ENCODE measurements at regions not wholly inside any gene's neighbourhood (a gene's known extent, or its start where the extent isn't known, plus 50 kb on each side); places are given as distances from the start of the nearest gene placed in this dataset.
A peak's percentile ranks its signal among the peaks of the same experiment; 100 is the strongest.
"Not testable (repeated sequence)": the region's sequence is repeated elsewhere in the genome, so short reads cannot be mapped to it uniquely, and the experiment has no call there.

DNA sequence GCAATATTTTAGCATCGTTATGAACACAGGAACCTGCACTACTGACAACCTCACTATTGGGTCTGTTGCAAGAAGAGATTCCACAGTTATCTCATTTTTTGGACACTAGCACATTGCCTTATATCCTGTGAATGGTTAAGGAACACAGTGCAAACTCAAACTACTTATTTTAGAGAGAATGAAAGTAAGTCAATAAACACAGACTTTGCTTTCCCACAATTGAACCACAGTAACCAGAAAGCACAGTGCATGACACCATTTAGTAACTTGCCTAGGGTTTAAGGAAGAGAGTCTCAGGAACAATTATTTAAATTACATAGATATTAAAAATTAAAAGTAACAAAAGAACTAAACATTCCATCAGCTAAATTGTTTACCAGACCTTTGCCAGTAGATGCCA, 468.8 kb downstream of the ZWINT start:
- FAIRE-seq = no peak

DNA sequence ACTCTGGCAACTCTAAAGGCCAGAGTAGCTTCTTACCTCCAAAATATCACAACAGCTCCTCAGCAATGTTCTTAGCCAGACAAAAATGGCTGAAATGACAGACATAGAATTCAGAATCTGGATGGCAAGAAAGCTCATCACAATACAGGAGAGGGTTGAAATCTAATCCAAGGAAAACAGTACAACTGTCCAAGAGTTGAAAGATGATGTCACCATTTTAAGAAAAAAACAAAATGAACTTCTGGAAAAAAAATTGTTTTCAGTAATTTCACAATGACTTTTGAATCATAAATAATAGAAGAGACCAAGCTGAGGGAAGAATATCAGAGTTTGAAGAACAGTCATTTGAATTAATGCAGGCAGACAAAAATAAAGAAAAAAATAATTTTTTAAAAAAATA, 479.5 kb downstream of the ZWINT start:
- FAIRE-seq = no peak

DNA sequence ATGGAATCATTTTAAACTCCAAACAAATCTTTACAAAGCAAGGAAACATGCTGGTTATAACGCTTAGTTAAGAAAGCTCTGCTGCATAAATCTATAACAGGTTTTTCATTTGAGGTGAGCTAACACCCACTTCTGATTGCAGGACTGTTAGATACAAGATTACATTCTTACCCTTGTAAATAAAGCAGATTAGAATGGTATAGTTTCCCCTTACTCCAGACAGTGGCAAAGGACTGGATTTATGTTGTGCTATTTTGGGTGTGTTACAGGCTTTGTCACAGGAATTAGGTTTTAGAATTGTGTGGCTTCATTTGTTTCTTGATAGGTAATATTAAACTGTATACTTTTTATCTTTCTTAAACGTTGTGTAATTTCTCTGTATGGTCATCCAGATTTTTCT, 487.6 kb downstream of the ZWINT start:
- no peak for FAIRE-seq

DNA sequence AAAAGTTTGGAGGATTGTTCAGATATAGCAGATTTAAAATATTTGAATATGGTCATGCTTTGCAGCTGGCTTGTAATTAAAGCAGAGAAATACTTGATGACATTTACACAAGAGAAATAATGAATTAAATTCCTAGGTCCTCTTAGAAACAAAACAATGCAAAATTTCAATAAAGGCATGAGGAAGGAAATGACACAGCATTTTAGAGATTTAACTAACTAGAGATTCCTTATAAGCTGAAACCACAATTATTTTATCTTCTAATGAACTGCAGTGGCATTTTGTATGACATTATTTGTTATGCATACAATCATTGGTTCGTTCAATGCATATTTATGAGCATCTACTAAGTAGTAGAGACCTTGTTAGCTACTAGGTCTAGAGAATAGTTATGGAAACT, 490.9 kb downstream of the ZWINT start:
- no peak for FAIRE-seq

DNA sequence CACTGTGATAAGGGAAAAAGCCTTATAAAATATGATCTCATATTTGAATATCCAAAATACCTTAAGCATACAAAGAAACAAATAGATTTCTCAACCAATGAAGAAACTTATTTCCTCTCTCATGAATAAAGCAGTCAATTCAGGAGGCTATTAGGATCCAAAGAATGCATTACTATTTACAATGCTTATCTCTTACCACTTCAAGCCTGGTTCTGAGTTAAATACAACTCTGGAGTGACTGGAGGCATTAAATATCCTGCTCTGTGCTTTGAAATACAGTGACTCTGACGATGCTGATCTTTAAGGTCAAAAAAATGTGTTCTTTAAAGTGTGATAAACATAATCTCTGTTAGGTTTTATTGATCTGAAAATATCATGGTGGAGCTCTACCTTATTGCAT, 493.2 kb downstream of the ZWINT start:
- no peak for FAIRE-seq

DNA sequence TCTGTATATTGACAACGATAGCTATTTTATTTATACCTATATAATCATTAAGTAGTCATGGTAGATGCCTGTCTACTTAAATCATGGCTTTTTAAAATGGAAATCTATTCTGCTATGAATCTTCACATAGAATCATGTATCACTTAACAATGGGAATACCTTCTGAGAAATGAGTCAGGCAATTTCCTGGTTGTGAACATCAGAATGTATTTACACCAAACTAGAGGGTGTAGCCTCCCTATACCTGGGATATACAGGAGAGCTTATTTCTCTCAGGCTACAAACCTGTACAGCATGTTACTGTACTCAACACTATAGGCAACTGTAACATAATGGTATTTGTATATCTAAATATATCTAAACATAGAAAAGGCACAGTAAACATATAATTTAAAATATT, 502.3 kb downstream of the ZWINT start:
- FAIRE-seq = no peak

DNA sequence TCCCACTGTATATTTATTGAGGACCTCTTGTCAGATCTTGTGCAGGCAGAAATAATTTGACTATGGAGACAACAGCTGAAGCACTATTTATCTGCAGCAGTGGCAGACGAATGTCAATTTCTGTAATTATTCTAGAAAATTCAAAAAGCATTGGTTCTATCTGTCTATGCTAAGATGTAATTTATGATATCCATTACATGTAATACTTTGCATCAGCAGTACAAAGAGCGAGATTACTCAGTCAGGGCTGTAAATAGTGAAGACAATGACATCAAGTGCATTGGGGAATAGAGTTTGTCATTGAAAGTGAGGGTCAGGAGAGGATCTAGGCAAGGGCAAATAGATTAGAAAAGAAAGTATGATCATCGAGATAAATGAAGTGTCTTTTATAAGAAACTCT, 508.2 kb downstream of the ZWINT start:
- no peak for FAIRE-seq

DNA sequence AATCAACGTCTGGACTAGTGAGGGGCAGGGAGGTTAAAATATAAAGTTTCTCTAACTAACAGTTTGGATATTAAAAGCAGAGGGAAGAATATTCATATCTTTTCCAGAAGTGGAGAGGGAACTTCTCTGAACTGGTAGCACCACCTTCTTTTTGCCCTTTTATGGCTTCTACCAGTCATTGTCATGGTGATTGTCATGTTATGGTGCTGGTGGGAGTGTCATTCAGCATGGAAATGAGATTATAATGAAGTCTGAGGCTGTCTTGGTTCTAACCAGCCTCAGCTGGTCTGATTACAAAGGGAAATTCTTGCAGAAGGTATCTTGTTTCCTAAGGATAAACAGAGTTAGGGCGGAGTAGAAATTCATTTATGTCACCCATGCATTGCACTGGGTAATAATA, 523.8 kb downstream of the ZWINT start:
- FAIRE-seq = no peak

DNA sequence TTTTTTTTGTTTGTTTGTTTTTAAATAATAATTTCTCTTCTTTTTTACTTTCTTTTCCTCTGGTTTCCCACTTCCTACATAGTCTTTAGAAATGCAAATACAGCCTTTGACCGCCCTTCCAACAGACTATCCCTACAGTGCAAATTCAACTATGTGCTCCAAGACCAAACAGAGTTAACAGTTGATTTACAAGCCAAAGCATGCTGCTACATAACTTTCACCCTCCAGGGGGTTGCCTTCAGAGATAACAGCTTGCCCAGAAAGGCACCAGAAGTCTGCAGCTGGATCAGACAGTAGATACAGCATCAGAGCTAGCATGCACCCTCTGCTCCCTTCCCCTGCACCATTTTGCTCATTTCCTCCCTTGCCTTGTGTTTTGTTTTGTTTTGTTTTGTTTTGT, 539.0 kb downstream of the ZWINT start:
- no peak for FAIRE-seq

DNA sequence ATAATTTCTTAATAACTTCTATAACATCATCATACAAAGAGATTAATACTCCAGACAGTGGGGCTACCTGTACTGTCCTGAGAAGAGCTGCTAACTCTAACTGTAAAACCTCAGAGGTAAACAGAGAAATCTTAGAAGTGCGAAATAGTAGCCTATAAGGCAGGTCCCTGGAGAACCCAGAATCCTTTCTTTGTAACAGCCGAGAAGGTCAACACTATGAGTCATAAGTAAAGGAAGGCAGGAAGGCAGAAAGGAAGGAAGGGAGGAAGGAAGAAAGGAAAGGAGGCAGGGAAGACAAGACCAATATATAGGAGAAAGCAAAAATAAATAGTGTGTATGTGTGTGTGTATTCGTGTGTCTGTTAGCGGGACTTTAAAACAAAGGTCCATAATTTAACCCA, 540.6 kb downstream of the ZWINT start:
- no peak for FAIRE-seq

DNA sequence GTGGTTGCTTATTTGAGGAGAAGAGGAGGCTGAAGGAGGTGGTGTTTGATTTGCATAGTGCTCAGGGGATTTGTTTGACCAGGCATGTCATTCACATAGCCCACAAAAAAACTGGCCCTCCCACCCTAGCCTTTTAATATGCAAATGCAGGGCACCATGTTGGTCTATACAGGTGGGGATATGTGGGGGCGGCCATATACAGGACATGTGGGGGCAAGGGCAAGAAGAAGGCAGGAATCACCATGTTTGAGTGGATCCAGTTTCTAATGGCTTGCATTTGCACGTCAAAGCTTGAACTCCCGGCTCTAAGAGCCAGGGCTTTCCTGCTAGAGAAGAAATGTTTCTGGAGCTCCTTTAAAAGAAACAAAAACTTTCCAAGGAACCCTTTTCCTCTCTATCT, 541.0 kb downstream of the ZWINT start:
- no peak for FAIRE-seq

DNA sequence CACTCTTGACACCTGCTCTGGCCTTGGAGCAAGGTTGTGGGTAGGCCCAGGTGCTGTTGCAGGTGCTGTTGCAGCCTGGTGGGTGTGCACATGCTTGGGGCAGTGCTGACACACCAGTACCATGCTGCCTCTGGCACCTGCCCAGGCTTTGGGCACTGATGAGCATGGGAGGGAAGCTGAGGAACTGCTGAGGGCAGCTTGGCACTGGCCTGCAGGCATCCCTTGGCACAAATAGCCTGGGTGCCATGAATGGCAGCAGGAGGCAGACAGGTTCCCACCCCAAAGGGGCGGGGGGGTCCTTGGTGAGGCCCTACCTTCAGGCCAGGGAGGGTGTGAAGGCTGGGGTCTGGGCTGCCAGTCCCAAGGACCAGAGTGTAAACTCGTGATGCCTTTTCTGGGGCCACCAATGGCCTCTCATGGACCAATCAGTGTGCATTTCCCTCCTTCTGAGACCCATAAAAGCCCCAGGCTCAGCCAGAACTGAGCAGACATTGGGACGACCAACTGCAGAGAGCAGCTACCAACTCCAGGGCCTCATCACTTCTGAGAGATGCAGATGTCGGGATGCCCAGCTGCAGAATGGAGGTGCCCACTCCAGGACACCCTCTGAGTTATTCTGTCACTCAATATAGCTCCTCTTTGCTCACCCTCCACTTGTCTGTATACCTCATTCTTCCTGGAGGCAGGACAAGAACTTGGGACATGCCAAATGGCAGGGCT, 547.4 kb downstream of the ZWINT start:
- FAIRE-seq = no peak

DNA sequence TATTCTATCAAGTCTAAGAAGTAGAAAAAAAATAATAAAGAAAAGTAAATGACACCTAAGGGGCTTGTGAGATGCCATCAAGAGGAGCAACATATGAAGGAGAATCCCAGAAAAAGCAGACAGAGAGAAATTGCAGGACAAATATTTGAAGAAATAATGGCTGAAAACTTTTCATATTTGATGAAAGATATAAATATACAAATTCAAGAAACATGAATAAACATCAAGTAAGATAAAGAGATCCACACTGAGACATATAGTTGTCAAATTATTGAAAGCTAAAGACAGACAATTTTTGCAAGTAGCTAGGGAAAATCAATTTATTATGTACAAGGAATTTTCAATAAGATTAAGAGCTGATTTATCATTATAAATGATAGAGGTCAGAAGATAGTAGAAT, 558.0 kb downstream of the ZWINT start:
- FAIRE-seq = no peak

DNA sequence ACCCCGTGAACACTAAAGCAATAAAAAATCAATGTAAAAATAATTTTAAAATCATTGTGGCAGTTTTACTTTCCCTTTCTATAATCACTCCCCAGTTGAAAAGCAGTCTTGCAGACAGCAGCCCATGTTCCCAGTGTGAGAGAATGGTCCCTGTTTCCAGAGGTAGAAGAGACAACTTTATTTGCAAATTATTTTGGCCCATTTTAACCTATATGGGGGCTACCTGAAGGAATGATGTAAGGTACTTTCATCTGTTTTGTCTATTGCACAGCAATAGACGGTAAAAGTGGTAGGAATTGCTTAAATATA, 559.8 kb downstream of the ZWINT start:
- FAIRE-seq = no peak

DNA sequence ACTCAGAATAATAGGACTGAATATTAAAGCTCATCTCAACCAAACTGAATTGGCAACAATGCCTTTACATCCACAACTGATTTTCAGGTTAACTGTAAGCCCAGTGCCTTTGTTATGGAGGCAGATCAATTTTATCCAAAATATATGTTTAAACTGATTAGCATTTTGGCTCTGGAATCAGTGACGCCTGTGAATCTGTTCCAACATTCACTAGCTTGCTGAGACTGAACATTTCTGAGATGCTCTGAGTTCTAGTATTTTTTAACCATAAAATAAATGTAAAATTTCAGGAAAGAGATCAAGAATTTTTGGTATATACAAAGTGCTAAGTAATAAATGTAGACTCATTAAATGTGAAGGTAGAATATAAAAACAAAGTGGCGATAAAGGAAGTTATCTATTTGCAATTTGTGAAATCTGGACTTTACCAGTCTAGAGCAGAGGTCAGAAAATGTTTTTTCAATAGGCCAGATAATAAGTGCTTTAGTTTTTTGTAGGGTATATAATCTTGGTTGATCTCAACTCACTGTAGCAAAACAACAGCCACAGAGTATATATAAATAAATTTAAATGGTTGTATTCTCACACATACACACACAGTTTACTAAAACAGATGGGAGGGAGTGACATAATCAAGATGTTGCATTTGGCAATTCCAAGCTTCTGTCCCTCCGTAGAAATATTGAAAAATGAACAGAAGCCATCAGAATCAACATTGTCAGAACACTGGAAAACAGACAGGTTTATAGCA, 560.3 kb downstream of the ZWINT start:
- FAIRE-seq = no peak

DNA sequence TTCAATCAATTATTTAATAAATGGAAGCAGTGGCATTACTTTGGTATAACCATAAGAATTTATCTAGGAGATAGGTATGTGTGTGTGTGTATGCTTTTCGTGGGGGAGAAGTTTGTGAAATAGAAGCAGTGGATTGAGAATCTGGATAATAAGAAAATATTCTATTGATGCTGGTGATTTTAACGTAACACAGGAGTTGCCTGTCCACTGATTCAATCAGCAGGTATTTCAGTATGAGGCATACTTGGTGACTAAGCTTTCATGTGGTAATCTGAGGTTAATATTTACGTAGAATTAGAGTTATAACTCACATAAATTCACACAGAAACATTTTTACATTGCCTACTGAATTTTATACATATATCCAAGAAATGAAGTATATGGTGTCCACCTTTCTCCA, 568.0 kb downstream of the ZWINT start:
- FAIRE-seq = no peak

DNA sequence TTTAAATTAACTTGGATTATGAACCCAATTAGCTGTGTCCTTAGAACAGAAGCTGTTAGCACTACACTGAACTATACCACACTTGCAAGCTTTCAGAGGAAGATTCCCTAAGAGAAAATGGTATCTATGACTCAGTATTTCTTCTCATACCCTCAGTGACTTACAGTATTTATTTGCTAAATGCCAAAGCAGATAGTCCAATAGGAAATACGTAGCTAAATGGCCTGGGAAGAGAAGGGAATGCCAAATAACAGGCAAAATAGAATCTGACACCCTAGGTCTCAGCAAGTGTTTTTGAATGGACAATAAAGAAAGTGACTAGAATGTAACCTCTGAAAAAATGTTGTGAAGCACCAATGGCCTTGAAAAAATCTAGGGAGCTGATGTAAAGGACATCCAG, 570.8 kb downstream of the ZWINT start:
- not testable (repeated sequence) for FAIRE-seq

DNA sequence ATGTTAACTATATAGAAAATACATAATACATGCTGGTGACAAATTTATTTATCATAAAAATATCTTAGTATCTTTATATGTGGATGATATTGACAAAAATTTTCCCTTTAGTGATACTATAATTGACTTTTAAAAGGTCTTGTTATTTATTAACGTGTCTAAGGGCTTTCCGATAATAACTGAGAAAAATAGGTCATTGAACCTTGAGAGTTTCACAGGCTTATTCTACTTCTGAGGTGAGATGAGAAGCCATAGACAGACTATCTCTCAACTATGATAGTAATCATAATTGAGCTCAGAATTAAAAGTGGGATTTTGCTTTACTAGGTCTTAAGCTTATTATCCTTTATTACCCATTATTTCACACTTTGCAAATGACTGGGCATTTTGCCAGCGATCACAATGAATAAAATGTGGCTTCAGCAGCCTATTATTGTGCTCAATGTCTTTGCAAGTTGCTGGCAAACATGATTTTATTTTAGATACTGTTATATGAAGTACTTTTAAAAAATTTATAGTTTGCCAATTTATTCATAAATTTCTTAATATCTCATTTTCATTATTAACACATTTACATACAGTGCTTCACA, 574.5 kb downstream of the ZWINT start:
- no peak for FAIRE-seq

DNA sequence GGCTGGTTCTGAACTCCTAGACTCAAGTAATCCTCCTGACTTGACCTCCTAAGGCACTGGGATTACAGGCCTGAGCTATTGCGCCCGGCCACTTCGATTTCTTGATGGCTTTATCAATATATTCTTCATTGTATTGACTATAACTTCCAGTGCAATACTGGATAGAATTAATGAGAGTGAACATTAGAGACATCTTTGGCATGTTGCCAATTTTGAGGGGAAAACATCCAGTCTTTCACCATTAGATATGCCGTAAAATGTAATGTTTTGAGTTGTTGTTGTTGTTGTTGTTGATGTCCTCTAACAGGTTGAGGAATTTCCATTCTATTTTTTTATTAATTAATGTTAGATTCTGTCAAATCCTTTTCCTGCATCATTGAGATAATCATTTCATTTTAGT, 578.9 kb downstream of the ZWINT start:
- FAIRE-seq = no peak

DNA sequence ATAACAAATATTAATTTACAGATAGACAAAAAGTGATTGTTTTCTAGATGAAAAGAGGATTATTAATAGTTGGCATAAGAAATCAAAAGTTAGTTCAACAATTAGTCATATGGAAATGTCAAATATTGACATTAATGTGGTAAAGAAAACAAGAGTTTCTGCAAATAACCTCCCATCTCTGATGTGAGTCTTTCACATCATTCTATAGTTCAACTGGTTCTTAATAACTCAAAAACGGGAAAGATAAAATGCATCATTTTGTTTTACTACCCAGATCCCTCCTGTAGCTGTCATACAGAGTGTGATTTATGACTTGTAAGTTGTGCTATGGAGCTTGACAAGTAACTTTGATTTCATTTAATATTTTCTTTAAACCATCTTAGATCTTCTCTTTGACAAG, 594.8 kb downstream of the ZWINT start:
- no peak for FAIRE-seq

DNA sequence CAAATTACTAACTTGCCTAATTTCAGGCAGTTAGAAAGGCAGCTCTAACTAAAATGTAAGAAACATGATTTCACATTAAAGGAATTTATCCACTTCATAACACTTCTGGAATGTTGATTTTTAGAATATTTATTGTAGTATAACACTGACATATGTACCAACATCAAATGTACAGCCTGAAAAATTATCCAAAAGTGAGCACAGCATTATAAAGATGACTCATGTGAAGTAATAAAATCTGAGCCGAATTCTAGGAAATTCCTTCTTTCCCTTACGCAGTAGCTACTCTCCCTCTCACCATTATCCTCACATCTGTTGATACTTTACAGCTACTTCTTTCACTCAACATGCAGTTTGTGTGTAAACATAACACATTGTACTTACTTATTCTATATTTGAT, 610.6 kb downstream of the ZWINT start:
- FAIRE-seq = peak; percentile 38

DNA sequence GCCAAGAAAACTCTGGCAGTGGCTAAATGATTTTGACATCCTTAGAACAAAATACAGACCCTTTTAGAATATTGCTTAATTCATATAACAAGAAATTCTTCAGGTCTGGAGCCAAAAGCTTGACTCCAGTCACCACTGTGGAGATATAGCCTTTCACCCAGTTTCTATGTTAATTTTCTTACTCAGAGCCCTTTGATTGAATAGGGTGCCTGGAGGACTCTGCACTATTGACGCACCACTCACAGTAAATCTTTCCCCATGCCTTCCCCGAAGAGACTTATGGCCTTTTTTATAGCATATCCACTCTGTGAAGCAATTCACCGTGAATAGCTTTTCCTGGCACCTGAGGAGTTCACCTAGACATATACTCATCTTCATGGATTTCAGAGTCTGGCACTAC, 613.8 kb downstream of the ZWINT start:
- FAIRE-seq = no peak

DNA sequence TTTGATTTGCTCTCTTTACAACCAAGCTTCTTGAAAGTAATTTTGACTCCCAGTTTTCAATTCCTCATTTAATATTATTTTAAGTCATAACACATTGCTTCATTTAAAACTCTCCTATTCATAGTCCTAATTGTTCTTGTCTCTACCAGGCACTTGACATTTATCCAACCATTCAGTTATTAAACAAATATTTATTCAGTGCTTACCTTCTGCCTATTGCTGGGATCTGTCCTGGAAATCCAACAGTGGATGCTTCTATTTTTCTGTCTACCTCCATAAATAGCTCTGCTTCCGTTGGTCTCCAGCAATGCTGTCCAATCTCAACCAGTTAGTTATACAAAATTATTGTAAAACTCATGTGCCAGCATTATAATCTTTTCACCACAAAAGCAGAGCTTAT, 615.1 kb downstream of the ZWINT start:
- FAIRE-seq = no peak

DNA sequence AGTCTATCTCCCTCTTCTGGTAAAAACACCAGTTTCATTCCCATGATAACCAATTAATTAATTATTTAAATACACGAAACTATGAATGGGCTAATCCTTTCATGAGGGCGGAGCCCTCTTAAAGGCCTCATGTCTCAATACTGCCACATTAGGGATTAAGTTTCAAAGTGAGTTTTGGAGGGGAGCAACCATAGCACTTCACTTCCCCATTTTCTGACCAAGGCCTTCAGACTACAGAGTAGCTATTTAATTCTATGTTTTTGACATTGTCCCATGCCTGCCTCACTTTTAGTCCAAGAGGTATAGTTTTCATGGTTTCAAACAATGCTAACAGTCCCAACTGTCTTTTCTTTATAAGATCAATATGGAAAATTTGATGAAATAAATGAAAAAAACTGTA, 618.6 kb downstream of the ZWINT start:
- FAIRE-seq = no peak

DNA sequence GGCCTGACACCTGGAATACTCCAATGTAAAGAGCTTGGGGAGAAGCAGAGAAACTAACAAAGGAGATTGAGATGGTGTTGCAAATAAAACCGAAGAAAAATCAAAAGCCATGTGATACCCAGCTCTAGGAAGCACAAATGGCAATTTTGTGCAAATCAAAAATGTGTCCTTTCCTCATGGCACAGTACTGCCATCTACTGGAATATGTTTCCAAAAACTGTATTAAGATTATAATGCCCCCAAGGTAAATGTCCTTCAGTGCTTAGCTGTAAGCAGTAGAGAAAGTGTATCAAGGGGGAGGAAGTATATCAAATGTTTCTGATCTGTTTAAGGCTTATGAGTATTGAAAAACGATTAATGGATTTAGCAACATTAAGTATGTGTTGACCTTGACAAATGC, 620.3 kb downstream of the ZWINT start:
- FAIRE-seq = not testable (repeated sequence)
